DND-41 (cell line): ENCODE measurements at regions not wholly inside any gene's neighbourhood (a gene's known extent, or its start where the extent isn't known, plus 50 kb on each side); places are given as distances from the start of the nearest gene placed in this dataset.

Experiments used
- EZH2 ChIP-seq: IDR thresholded peaks from 3 replicates; pipeline ENCODE4 v1.6.1; 2012; ENCODE audit warnings: borderline replicate concordance, low read depth, mild to moderate bottlenecking, moderate library complexity, low read length, inconsistent platforms; ENCODE audit not compliant: severe bottlenecking
- TF ChIP-seq, protein P1 (sequence below): IDR thresholded peaks from 2 replicates; pipeline ENCODE4 v1.5.1; 2012; ENCODE audit warnings: borderline replicate concordance, low read length, moderate library complexity, mild to moderate bottlenecking; ENCODE audit not compliant: poor library complexity, severe bottlenecking; ENCODE audit errors: extremely low read depth

DNA sequence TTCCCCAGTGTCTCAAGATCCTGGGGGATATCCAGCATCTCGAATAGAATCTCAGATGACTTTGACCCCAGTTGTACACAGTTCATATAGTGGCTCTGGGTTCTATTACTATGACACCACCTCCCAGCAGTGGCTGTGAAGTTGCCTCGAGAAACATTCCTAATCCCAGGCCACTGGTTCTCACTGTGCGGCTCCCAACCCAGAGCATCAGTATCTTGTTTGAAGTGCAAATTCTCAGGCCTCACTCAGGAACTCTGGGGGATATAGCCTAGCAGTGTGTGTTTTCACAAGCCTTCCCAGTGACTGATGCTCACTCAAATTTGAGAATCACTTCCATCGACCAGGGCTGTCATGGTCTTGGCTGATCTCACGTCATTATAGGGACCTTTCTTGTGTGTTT, 69.3 kb upstream of the IGF1 start:
- TF ChIP-seq EZH2: no peak
- TF ChIP-seq, protein P1, sequence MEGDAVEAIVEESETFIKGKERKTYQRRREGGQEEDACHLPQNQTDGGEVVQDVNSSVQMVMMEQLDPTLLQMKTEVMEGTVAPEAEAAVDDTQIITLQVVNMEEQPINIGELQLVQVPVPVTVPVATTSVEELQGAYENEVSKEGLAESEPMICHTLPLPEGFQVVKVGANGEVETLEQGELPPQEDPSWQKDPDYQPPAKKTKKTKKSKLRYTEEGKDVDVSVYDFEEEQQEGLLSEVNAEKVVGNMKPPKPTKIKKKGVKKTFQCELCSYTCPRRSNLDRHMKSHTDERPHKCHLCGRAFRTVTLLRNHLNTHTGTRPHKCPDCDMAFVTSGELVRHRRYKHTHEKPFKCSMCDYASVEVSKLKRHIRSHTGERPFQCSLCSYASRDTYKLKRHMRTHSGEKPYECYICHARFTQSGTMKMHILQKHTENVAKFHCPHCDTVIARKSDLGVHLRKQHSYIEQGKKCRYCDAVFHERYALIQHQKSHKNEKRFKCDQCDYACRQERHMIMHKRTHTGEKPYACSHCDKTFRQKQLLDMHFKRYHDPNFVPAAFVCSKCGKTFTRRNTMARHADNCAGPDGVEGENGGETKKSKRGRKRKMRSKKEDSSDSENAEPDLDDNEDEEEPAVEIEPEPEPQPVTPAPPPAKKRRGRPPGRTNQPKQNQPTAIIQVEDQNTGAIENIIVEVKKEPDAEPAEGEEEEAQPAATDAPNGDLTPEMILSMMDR: no peak
